Posterior cingulate gyrus (tissue), 11 donors: ENCODE measurements at regions not wholly inside any gene's neighbourhood (a gene's known extent, or its start where the extent isn't known, plus 50 kb on each side); places are given as distances from the start of the nearest gene placed in this dataset.
A peak's percentile ranks its signal among the peaks of the same experiment; 100 is the strongest.
"Not testable (repeated sequence)": the region's sequence is repeated elsewhere in the genome, so short reads cannot be mapped to it uniquely, and the experiment has no call there.

Experiments used
- DNase-seq, 10 donors: peaks; one replicate each; pipeline versions ENCODE4 v3.0.0 to v3.0.0-alpha.2; 2020 to 2021; ENCODE audit warnings: mixed read lengths in 3 of 10
- intact Hi-C: fragments of 100-400 bp; cut with DNase I; formaldehyde crosslinking; loops from one replicate; pipeline ENCODE4 v1.15.1; 2023

- intact Hi-C loops, result no loop called here
- DNase-seq, result no peak
Observed at GRCh38 chr9:71632776-71633175, 135.5 kb downstream of the CEMIP2 start.

DNA sequence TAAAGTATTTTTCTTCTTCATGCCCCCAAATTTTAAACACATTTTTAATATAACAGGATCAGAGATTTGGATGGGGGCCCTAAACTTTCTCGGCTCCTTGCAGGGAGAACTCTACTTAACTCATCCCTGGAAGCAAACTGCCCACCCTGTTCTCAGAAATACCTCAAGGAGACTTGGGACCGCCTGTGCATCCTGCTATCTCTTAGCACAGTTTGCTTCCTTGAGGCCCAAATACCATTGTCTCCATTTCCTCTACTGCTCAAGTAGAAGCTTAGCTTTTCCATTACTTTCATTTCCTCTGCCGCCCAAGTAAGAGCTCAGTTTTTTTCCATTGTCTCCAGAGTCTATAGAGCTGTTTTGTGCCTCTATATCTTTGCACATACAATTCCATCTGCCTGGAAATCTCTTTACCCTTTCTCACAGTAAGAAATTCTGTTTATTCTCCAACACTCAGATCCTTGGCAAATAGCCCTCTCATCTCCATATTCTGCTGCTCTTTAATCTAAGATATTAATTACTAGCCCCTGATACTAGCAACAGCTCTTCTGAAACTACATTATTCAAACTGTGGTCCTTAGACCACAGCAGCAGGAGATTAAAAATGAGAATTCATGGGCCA, 137.8 kb downstream of the CEMIP2 start:
- intact Hi-C loops, result no loop called here
- no peak for DNase-seq

DNA sequence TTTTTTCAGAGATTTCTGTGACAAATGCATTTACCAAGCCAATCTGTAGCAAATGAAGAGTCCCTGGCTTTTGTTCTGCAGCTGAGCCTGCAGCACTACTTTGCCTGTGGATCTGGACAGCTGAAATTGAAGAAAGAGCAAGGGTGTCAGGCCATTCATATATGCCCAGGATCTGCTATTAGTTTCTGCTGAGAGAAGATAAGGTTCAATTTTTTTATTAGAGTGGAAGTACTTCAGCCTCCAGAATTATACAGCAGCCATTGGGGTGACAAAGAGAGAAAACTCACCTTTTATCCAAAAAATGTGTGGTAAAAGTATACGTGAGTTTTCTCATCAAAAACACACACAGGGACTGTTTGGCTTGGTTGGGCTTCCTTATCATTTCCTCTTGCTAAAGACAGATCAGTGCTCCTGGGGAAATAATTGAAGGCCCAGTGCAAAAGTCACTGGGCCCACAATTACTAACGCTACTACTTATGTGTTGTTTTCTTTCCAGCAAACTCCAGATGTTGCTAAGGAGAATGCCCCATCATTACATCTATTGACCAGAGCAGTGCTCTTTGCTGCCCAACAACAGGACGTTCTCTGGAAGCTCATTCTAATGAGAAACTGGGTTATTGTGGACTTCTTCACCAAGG, 138.6 kb downstream of the CEMIP2 start:
- intact Hi-C loops, result no loop called here
- DNase-seq, result no peak

- DNase-seq, result no peak
- intact Hi-C loops, result no loop called here
Observed at GRCh38 chr9:71628247-71628646, 140.1 kb downstream of the CEMIP2 start.

DNA sequence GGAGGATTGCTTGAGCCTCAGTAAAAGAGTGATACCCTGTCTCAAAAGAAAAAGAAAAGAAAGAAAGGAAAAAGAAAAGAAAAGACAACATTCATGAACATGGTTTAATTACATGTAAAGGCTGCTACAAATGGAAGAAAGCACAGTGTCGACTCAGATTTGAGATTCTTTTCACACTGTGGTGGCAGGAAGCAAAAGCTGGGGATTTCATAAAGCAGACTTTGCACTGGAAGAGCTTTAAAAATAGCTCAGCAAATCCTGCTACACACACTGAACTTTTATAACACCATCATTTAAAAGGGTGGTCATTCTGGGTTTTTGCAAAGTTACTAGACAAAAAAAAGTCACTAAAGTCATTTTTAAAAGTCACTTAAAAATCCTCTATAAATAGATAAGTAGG, 140.8 kb downstream of the CEMIP2 start:
- intact Hi-C loops, result no loop called here
- no peak for DNase-seq

DNA sequence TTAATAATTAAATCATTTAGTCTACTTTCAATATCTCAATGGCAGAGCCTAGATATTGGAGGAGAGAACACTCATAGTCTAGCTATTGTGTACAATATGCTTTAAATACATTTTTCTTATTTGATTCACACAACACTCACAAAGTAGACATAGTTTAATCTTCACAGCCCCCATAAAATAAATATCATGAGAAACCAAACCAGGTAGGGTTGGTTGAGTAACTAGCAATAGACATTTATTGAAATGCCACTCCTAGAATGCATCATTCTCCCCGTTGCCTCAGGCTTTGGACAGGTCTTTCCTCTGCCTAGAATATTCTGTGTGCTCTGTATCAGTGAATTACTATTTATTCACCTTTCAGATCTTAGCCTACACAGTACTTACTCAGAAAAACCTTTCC, 141.9 kb downstream of the CEMIP2 start:
- intact Hi-C loops, result no loop called here
- DNase-seq, result no peak

DNA sequence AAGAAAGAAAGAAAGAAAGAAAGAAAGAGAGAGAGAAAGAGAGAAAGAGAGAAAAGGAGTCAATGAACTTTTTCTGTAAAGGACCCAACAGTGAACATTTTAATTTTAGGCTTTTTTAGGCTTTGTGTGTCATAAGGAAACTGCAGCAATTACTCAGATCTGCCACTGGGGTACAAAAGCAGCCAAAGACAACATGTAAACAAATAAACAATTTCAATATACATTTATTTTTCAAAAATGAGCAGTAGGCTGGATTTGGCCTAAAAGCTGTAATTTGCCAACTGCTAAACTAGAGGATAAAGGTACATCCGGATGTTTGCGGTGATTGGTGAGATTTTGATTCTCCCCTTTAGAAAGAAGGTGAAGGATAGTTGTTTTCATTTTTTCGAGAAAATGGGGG, 143.6 kb downstream of the CEMIP2 start:
- intact Hi-C loops, result no loop called here
- no peak for DNase-seq

GRCh38 chr9:71620746-71621145, 147.6 kb downstream of the CEMIP2 start:
- intact Hi-C loops, result no loop called here
- peak in 3 of 10 donors; percentile 4 to 30 (median 7) for DNase-seq

DNA sequence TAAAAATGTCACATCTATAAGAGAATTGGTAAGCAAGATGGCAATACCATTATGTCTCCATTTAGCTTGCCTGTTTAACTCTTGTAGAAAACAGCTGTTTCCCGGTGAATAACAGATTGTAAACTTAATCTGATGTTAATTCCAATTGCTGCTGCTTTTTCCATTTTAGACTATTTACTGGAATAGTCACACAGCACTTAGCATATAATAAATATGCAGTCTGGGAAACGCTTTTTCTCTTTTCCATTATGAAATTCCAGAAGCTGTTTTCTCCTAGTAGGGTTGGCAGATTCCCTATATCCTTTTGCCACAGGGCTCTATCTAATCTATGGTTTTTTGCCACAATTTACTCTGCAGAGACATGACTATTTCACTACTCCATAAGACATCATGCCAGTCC, 148.0 kb downstream of the CEMIP2 start:
- no peak for DNase-seq
- intact Hi-C loops, result no loop called here

DNA sequence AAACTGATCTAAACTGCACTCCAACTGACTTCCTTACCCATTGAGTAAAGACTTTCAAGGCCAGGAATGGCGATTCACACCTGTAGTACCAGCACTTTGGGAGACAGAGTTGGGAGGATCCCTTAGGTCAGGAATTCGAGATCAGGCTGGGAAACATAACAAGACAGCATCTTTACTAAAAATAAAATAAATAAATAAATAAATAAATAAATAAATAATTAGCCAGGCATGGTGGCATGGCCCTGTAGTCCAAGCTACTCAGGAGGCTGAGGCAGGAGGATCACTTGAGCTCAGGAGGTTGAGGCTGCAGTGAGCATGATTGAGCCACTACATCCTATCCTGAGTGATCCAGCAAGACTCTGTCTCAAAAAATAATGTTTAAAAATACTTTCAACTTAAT, 148.4 kb downstream of the CEMIP2 start:
- no peak for DNase-seq
- intact Hi-C loops, result no loop called here

GRCh38 chr9:71614409-71615010, 153.8 kb downstream of the CEMIP2 start:
- intact Hi-C loops, result no loop called here
- no peak for DNase-seq

- DNase-seq, result no peak
- intact Hi-C loops, result no loop called here
Observed at GRCh38 chr9:71612889-71613288, 155.4 kb downstream of the CEMIP2 start.

GRCh38 chr9:71609448-71609830, 158.9 kb downstream of the CEMIP2 start:
- intact Hi-C loops, result loop anchor here (10.0 kb wide), 1 partner anchor 55 kb away; no protein-coding TSS in a partner anchor
- DNase-seq, result no peak

- DNase-seq, result no peak
- intact Hi-C loops, result loop anchor here (10.0 kb wide), 1 partner anchor 56 kb away; no protein-coding TSS in a partner anchor
Observed at GRCh38 chr9:71608825-71609447, 159.4 kb downstream of the CEMIP2 start.

DNA sequence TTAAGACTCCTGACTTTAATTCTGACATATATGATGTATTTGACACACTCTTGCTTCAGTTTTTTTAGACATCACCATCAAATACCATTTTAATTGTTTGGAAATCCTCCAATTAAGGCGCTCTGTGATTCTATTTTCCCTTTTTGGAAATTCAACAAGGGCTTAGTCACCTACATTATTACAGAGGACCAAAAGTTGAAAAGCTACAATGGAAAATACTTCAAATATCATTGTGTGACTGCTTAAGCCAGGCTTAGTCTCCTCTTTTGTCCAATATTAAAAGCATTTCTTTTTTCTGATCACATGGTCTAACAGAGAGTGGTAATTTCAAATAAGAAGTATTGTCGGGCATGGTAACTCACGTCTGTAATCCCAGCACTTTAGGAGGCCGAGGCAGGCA, 160.3 kb downstream of the CEMIP2 start:
- no peak for DNase-seq
- intact Hi-C loops, result loop anchor here (10.0 kb wide), 1 partner anchor 57 kb away; no protein-coding TSS in a partner anchor

DNA sequence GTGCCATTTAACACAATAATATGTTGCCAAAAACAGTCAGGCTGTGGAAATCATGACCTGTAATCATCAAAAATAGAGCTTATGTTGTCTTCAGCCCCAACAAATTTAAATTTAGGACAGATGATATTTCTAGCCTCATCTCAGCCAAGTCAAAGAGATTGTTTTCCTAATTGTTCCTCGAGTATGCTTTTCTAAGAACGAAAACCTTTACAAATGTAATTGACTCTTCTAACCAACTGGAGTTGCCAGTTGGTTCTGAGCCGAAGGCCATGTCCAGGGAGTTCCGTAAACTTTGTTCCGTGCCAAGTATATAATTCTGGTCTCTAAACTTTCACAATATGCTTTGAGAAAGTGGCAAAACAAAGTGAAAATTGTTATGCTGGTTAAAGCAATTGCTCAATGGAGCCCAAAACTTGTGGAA, 160.8 kb downstream of the CEMIP2 start:
- intact Hi-C loops, result loop anchor here (10.0 kb wide), 1 partner anchor 57 kb away; no protein-coding TSS in a partner anchor

DNA sequence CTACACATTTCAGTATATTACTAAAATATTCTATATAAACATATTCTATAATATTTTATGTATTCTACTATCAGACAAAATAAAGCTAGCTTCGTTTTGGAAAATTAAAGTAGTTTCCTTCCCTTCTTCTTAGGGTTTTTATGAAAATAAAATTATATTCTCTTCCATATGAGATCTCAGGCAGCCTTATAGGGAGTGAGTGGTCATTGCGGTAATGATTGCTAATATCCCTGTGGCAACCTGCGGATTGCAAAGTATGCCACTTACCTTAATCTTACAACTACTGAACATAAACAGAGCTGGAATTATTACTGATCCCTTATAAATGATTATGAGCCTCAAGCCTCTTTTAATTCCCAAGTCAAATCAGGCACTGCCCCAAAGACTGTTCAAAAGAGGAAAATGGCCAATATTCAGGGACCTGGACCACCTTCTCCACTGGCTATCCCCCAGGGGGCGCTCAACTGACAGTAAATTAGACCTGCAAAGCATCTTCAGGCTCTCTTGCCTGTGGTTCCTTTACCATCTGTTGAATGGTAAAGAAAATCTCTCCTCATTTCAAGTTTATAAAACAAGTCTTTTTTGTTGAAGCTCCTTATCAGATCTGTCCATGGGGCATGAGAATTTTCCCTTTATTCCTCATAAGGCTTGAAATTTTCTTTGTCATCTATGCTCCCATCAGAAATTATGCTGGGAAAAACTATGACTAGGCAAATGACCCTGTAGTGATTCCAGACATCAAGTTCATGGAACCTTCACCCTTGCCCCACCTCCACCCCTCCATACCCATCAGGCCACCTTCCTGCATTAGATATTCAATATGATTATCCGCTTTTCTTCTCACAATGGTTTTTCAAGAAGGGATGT, 163.9 kb downstream of the CEMIP2 start:
- DNase-seq, result peak in 9 of 10 donors; percentile 31 to 93 (median 70)
- intact Hi-C loops, result loop anchor here (1.0 to 10.0 kb wide), 2 partner anchors 60 to 165 kb away; no protein-coding TSS in a partner anchor

More for the DNA sequence above, 160.8 kb downstream of the CEMIP2 start:
- no peak for DNase-seq

GRCh38 chr9:71602652-71603051, 165.7 kb downstream of the CEMIP2 start:
- DNase-seq, result no peak
- intact Hi-C loops, result loop anchor here (10.0 kb wide), 1 partner anchor 62 kb away; no protein-coding TSS in a partner anchor

DNA sequence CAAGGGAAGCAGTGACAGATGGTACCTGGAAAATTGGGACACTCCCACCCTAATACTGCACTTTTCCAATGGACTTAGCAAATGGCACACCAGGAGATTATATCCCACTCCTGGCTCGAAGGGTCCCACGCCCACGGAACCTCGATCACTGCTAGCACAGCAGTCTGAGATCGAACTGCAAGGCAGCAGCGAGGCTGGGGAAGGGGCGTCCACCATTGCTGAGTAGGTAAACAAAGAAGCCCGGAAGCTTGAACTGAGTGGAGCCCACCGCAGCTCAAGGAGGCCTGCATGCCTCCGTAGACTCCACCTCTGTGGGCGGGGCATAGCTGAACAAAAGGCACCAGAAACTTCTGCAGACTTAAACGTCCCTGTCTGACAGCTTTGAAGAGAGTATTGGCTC, 172.6 kb downstream of the CEMIP2 start:
- DNase-seq, intact Hi-C loops: not testable (repeated sequence)

DNA sequence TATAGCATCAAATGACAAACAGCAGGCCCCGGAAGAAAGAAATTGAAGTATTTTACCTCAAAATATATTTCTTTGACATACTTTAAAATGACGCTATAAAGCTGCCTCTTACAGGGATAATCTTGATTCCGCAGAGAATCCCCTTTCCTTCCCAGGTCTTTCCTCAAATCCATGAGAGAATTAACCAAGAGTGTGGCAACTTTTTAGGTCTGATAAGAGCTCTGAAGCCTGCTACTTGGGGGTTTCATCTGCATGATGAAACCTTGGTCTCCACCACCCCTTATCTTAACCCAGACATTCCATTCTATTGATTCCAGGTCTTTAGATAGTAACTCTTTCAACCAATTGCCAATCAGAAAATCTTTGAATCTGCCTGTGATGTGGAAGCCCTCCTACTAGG, 173.8 kb downstream of the CEMIP2 start:
- intact Hi-C loops, result no loop called here
- DNase-seq, result no peak
